Spleen (tissue), 11 donors: ENCODE measurements at regions not wholly inside any gene's neighbourhood (a gene's known extent, or its start where the extent isn't known, plus 50 kb on each side); places are given as distances from the start of the nearest gene placed in this dataset.

ENCODE experiments used
- DNase-seq: peaks from one replicate; pipeline ENCODE4 v3.0.0-alpha.2; 2020
- H3K27ac ChIP-seq, 8 donors: fragments of 200-600 bp; sonication (generic) in 7 of 8; 1 replicate in 4 of 8; 2 replicates in 4 of 8; pipeline versions ENCODE4 v1.5.0 to v1.8.0; 2016 to 2021; ENCODE audit warnings: inconsistent platforms in 4 of 8, mild to moderate bottlenecking in 4 of 8, moderate library complexity in 1 of 8
- H3K27me3 ChIP-seq, 7 donors: fragments of 200-600 bp; sonication (generic) in 6 of 7; replicated peaks in 1 of 7; 1 replicate in 4 of 7; 2 replicates in 3 of 7; pipeline versions ENCODE4 v1.5.0 to v1.8.0; 2016 to 2021; ENCODE audit warnings: inconsistent platforms in 3 of 7, mild to moderate bottlenecking in 1 of 7
- H3K36me3 ChIP-seq, 6 donors: fragments of 200-600 bp; sonication (generic) in 5 of 6; 1 replicate in 4 of 6; 2 replicates in 2 of 6; pipeline versions ENCODE4 v1.5.0 to v1.8.0; 2016 to 2021; ENCODE audit warnings: inconsistent platforms in 2 of 6
- H3K4me1 ChIP-seq, 6 donors: fragments of 200-600 bp; sonication (generic) in 5 of 6; 1 replicate in 3 of 6; 2 replicates in 3 of 6; pipeline versions ENCODE4 v1.5.0 to v1.8.0; 2016 to 2021; ENCODE audit warnings: inconsistent platforms in 3 of 6
- H3K4me3 ChIP-seq, 8 donors: fragments of 200-600 bp; sonication (generic) in 7 of 8; 1 replicate in 4 of 8; 2 replicates in 4 of 8; pipeline versions ENCODE4 v1.5.0 to v1.8.0; 2016 to 2021; ENCODE audit warnings: inconsistent platforms in 4 of 8, mild to moderate bottlenecking in 4 of 8, moderate library complexity in 2 of 8
- H3K9me3 ChIP-seq, 8 donors: fragments of 200-600 bp; sonication (generic) in 7 of 8; 1 replicate in 4 of 8; 2 replicates in 4 of 8; pipeline versions ENCODE4 v1.5.0 to v1.8.0; 2016 to 2021; ENCODE audit warnings: inconsistent platforms in 4 of 8
- CTCF ChIP-seq, 11 experiments: fragments of 200-600 bp in 7 of 11; fragments of 450-650 bp in 4 of 11; sonication (generic) in 4 of 11; IDR thresholded peaks in 8 of 11; conservative IDR thresholded peaks in 3 of 11; 1 replicate in 7 of 11; 2 replicates in 4 of 11; pipeline versions ENCODE4 v1.4.0 to v1.8.0; 2016 to 2021; ENCODE audit warnings: antibody characterized with exemption in 11 of 11, inconsistent platforms in 4 of 11, mild to moderate bottlenecking in 1 of 11
- POLR2A ChIP-seq, 3 donors: fragments of 450-650 bp; IDR thresholded peaks; one replicate each; pipeline ENCODE4 v1.5.1; 2017; ENCODE audit warnings: antibody characterized with exemption in 3 of 3, mild to moderate bottlenecking in 1 of 3
- POLR2AphosphoS5 ChIP-seq, 3 donors: sonication (generic); formaldehyde crosslinking; IDR thresholded peaks; one replicate each; pipeline ENCODE4 v1.5.1; 2017; ENCODE audit warnings: antibody characterized with exemption in 3 of 3
- WGBS, 5 donors: extraction: QIAGEN DNeasy Blood & Tissue Kit in 3 of 5; methylation state at CpG; one replicate each; pipeline versions ENCODE4 v1.1.5 to v1.1.7; 2013 to 2018; 5-methylcytosine and 5-hydroxymethylcytosine counted together
- intact Hi-C: fragments of 100-400 bp; cut with DNase I; formaldehyde crosslinking; loops from one replicate; pipeline ENCODE4 v1.15.0; 2023; ENCODE audit warnings: low total_unique reads
- donor health status: healthy with polysubstance abuse.
- donor health status: DM: no; HTN: no; CAD: no; lungs with moderate emphysema.
- donor health status: DM: no; HTN: no; CAD: no.
- donor health status: Bipolar disorder and iron deficiency.
- donor health status: healthy.
- donor health status: DM: no; HTN: no; CAD: no.
- donor health status: DM: yes; HTN: yes; CAD: no.

GRCh38 chr1:195577748-195578147 is 1030.5 kb downstream of the KCNT2 start:
- H3K27me3 ChIP-seq = no peaks in the 10 kb centered on the region
- 46 to 64% (median 61%) methylated on average over 2 of the region's 2 CpGs for WGBS, 5 donors
- DNase-seq = no peak
- intact Hi-C loops = no loop called here
- no peak overlapping the region for H3K4me3 ChIP-seq
- no peaks in the 10 kb centered on the region for H3K36me3 ChIP-seq
- TF ChIP-seq POLR2A (IDR thresholded peaks at IDR 0.05) (no peak), POLR2AphosphoS5 (IDR thresholded peaks at IDR 0.05) (no peak), CTCF (IDR thresholded peaks at IDR 0.05 in 8 of 11, conservative IDR thresholded peaks at IDR 0.05 in 3 of 11) (no peak)
- no peak overlapping the region for H3K27ac ChIP-seq
- peaks cover 0 to 4% (median 0%) of the 10 kb centered on the region in 8 donors for H3K9me3 ChIP-seq
- H3K4me1 ChIP-seq = no peaks in the 10 kb centered on the region

DNA sequence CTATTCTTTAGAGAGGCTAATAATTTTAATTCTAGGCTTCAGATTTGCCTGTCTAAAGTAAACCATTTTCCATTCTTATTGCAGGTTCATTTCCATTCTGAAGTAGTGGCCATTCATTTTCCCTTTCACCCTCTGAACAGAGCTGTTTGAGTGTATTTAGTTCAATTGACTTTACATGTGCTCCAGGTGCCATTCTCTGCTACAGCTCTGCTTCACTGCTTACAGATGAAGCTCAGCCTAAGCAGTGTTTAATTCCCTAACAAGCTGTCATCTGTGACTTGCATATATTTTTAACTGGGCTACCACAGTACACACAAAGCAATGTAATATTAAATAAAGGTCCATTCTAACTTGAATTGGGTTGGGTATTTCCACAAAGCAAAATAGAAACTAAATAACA is 1031.6 kb downstream of the KCNT2 start:
- Histone ChIP-seq H3K9me3 (peaks cover 0 to 9% (median 0%) of the 10 kb centered on the region in 8 donors), H3K27ac (no peak overlapping the region), H3K4me1 (no peaks in the 10 kb centered on the region), H3K4me3 (no peak overlapping the region), H3K36me3 (no peaks in the 10 kb centered on the region), H3K27me3 (no peaks in the 10 kb centered on the region)
- TF ChIP-seq POLR2A (IDR thresholded peaks at IDR 0.05) (no peak), POLR2AphosphoS5 (IDR thresholded peaks at IDR 0.05) (no peak), CTCF (IDR thresholded peaks at IDR 0.05 in 8 of 11, conservative IDR thresholded peaks at IDR 0.05 in 3 of 11) (no peak)
- DNase-seq = no peak
- intact Hi-C loops = no loop called here

DNA sequence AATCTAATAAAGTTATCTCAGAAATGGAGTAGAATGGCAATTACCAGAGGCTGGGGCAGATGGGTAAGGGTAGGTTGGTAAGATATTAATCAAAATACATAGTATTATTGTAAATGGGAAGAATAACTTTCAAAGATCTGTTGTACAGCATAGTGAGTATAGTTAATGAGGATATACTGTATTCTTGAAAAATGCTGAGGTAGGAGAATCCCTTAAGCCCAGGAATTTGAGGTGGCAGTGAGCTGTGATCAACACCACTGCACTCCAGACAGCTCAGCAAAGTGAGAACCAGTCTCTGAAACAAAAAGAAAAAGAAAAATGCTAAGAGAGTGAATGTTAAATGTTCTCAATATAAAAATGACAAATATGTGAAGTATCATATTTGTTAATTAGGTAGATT is 1033.7 kb downstream of the KCNT2 start:
- intact Hi-C loops = no loop called here
- H3K36me3 ChIP-seq = no peaks in the 10 kb centered on the region
- no peaks in the 10 kb centered on the region for H3K4me1 ChIP-seq
- H3K4me3 ChIP-seq = no peak overlapping the region
- no peak overlapping the region for H3K27ac ChIP-seq
- peaks cover 0 to 15% (median 0%) of the 10 kb centered on the region in 8 donors for H3K9me3 ChIP-seq
- TF ChIP-seq POLR2A (IDR thresholded peaks at IDR 0.05) = no peak
- TF ChIP-seq POLR2AphosphoS5 (IDR thresholded peaks at IDR 0.05) = no peak
- TF ChIP-seq CTCF (IDR thresholded peaks at IDR 0.05 in 8 of 11, conservative IDR thresholded peaks at IDR 0.05 in 3 of 11) = no peak
- H3K27me3 ChIP-seq = no peaks in the 10 kb centered on the region
- DNase-seq = no peak

DNA sequence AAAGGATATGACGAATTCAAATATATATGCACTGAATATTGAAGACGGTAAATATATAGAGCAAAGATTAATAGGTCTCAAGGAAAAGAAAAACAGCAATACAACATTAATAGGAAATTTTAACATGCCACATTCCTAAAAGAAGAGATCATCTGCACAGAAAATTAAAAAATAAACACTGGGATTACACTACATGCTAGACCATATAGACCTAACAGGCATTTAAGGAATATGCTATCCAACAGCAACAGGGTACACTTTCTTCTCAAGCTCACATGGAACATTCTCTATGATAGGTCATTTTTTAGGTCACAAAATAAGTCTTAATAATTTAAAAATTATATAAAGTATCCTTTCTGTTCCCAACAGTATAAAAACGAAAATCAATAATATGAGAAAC is 1038.3 kb downstream of the KCNT2 start:
- Histone ChIP-seq H3K27me3 (no peaks in the 10 kb centered on the region), H3K4me1 (no peaks in the 10 kb centered on the region), H3K9me3 (peaks cover 0 to 24% (median 3%) of the 10 kb centered on the region in 8 donors), H3K36me3 (no peaks in the 10 kb centered on the region), H3K27ac (no peak overlapping the region), H3K4me3 (no peak overlapping the region)
- WGBS, 5 donors = 73 to 88% (median 80%) methylated on average over 3 of the region's 3 CpGs
- intact Hi-C loops = no loop called here
- no peak for TF ChIP-seq POLR2A (IDR thresholded peaks at IDR 0.05)
- TF ChIP-seq CTCF (IDR thresholded peaks at IDR 0.05 in 8 of 11, conservative IDR thresholded peaks at IDR 0.05 in 3 of 11) = no peak
- TF ChIP-seq POLR2AphosphoS5 (IDR thresholded peaks at IDR 0.05) = no peak
- DNase-seq = no peak
